ENCODE measurements at regions not wholly inside any gene's neighbourhood (a gene's known extent, or its start where the extent isn't known, plus 50 kb on each side); places are given as distances from the start of the nearest gene placed in this dataset.

DNA sequence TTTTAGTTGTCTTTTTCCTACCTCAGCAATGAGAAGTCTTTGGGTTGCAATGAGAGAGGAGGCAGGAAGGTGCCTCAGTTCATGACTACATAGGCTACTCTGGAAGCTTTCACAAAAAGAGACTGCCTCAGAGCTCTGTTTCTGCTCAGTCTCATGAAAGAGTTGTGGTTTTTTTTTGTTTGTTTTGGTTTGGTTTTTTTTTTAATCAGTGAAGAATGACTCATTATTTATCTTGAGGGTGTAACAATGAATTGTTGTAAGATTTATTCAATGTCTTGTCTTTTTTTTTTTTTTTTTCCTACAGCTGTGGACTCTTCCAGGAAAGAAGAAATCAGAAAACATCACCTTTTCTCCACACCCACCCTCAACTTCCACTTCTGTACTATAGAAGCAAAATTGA is 67.5 kb upstream of the CXCL13 start:
- TF ChIP-seq, protein P1, sequence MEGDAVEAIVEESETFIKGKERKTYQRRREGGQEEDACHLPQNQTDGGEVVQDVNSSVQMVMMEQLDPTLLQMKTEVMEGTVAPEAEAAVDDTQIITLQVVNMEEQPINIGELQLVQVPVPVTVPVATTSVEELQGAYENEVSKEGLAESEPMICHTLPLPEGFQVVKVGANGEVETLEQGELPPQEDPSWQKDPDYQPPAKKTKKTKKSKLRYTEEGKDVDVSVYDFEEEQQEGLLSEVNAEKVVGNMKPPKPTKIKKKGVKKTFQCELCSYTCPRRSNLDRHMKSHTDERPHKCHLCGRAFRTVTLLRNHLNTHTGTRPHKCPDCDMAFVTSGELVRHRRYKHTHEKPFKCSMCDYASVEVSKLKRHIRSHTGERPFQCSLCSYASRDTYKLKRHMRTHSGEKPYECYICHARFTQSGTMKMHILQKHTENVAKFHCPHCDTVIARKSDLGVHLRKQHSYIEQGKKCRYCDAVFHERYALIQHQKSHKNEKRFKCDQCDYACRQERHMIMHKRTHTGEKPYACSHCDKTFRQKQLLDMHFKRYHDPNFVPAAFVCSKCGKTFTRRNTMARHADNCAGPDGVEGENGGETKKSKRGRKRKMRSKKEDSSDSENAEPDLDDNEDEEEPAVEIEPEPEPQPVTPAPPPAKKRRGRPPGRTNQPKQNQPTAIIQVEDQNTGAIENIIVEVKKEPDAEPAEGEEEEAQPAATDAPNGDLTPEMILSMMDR (conservative IDR thresholded peaks at IDR 0.05; ENCODE audit: low read depth in 2 of 2) = no peak
- TF ChIP-seq EZH2 (IDR thresholded peaks at IDR 0.05; ENCODE audit: low read depth, unreplicated experiment) (no peak), CREB1 (CRISPR knock-in tag; IDR thresholded peaks at IDR 0.05; ENCODE audit: low read depth) (no peak), NANOG (IDR thresholded peaks at IDR 0.05; ENCODE audit: borderline replicate concordance) (no peak), POLR2AphosphoS5 (IDR thresholded peaks at IDR 0.05; ENCODE audit: low read depth) (no peak), ZNF331 (CRISPR knock-in tag; IDR thresholded peaks at IDR 0.05; ENCODE audit: low read depth) (no peak), EZH2phosphoT487 (IDR thresholded peaks at IDR 0.05; ENCODE audit: unreplicated experiment) (no peak)
- TF ChIP-seq, protein P2, sequence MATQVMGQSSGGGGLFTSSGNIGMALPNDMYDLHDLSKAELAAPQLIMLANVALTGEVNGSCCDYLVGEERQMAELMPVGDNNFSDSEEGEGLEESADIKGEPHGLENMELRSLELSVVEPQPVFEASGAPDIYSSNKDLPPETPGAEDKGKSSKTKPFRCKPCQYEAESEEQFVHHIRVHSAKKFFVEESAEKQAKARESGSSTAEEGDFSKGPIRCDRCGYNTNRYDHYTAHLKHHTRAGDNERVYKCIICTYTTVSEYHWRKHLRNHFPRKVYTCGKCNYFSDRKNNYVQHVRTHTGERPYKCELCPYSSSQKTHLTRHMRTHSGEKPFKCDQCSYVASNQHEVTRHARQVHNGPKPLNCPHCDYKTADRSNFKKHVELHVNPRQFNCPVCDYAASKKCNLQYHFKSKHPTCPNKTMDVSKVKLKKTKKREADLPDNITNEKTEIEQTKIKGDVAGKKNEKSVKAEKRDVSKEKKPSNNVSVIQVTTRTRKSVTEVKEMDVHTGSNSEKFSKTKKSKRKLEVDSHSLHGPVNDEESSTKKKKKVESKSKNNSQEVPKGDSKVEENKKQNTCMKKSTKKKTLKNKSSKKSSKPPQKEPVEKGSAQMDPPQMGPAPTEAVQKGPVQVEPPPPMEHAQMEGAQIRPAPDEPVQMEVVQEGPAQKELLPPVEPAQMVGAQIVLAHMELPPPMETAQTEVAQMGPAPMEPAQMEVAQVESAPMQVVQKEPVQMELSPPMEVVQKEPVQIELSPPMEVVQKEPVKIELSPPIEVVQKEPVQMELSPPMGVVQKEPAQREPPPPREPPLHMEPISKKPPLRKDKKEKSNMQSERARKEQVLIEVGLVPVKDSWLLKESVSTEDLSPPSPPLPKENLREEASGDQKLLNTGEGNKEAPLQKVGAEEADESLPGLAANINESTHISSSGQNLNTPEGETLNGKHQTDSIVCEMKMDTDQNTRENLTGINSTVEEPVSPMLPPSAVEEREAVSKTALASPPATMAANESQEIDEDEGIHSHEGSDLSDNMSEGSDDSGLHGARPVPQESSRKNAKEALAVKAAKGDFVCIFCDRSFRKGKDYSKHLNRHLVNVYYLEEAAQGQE (IDR thresholded peaks at IDR 0.05; ENCODE audit: unreplicated experiment) = no peak
